ENCODE measurements at regions not wholly inside any gene's neighbourhood (a gene's known extent, or its start where the extent isn't known, plus 50 kb on each side); places are given as distances from the start of the nearest gene placed in this dataset.

- Mint-ChIP-seq H3K4me1 (ENCODE audit: low read depth) (no peaks in the 10 kb centered on the region), H3K27ac (no peak overlapping the region), H3K27me3 (ENCODE audit: low read depth) (peaks cover 4% of the 10 kb centered on the region), H3K9me3 (no peaks in the 10 kb centered on the region), H3K4me3 (no peak overlapping the region), H3K36me3 (ENCODE audit: low read depth) (no peaks in the 10 kb centered on the region)
- CTCF ChIA-PET, result interaction anchor here (0.5 to 1.9 kb wide), 5 partner anchors 151 to 569 kb away, joined by 3 to 10 read pairs (median 4); no protein-coding TSS in a partner anchor
- no peak for DNase-seq
- intact Hi-C loops (cut with micrococcal nuclease), result loop anchor here (1.0 to 10.0 kb wide), 2 partner anchors 158 to 894 kb away; no protein-coding TSS in a partner anchor
These were observed 97.8 kb upstream of the OGFRL1 start for GRCh38 chr6:71190809-71191208.

DNA sequence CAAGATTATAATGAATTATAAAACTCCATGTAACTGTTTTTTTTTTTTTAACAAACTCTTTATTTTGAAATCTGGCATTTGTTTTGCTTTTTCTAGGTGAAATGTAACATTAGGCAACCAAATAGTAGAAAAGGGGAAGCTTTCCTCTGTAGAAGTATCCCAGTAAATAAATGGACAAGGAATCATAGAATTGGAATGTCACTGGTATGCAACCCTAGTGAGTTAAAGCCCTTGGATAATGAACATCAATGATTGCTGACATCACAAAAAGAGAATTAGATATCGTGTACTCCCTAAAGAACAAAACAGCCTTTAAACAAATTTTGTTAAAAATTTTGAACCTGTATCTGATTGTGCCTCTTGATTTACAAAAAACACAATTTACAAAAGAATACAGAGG lies 93.9 kb upstream of the OGFRL1 start:
- Mint-ChIP-seq H3K27ac (no peak overlapping the region), H3K27me3 (ENCODE audit: low read depth) (no peaks in the 10 kb centered on the region), H3K4me3 (no peak overlapping the region), H3K36me3 (ENCODE audit: low read depth) (no peaks in the 10 kb centered on the region), H3K9me3 (no peaks in the 10 kb centered on the region), H3K4me1 (ENCODE audit: low read depth) (no peaks in the 10 kb centered on the region)
- no peak for DNase-seq
- CTCF ChIA-PET, result no interaction called here
- intact Hi-C loops (cut with micrococcal nuclease), result loop anchor here (10.0 kb wide), 1 partner anchor 890 kb away; no protein-coding TSS in a partner anchor

DNA sequence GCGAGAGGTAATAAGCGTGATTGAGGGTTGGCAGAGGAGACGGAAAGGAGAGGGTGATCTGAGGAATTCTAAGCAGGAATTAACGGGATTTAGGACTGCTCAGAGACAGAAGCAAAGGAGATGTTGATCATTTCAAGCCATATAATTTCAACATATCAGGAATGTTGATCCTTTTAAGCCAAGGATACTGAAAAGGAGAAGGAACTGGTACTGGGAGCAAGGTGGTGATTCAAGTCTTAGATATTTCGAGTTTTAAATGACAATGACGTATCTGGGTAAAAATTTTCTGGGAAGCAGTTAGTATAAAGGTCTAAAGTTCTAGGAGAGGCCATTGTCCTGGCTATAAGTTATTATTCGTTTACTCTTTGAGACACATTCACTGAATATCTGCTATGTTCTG lies 91.3 kb upstream of the OGFRL1 start:
- Mint-ChIP-seq H3K36me3 (ENCODE audit: low read depth) (no peaks in the 10 kb centered on the region), H3K4me3 (no peak overlapping the region), H3K9me3 (no peaks in the 10 kb centered on the region), H3K27ac (no peak overlapping the region), H3K4me1 (ENCODE audit: low read depth) (no peaks in the 10 kb centered on the region), H3K27me3 (ENCODE audit: low read depth) (peaks cover 2% of the 10 kb centered on the region)
- intact Hi-C loops (cut with micrococcal nuclease), result loop anchor here (10.0 kb wide), 1 partner anchor 888 kb away; no protein-coding TSS in a partner anchor
- CTCF ChIA-PET, result interaction anchor here (0.6 kb wide), 1 partner anchor 11 kb away, joined by 3 read pairs; no protein-coding TSS in a partner anchor
- no peak for DNase-seq

DNA sequence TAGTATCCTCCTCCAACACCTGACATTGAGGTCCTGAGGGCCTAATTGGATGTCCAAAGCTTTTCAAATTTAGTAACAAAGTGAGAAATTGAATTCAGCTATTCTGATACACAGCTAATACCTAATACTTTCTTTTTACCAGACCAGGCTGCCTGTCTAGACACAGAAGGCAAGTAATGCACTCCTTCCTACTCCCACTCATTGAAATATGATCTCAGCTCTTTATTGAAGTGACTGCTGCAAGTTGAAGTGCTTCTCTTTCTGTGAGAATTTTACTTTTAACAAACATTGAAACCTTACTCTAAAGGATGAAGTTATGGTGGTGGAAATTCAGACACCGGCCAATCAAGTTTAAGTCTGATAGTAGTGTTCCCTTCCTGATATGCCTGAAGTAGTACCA lies 90.8 kb upstream of the OGFRL1 start:
- CTCF ChIA-PET, result interaction anchor here (0.6 kb wide), 1 partner anchor 11 kb away, joined by 3 read pairs; no protein-coding TSS in a partner anchor
- intact Hi-C loops (cut with micrococcal nuclease), result loop anchor here (10.0 kb wide), 1 partner anchor 887 kb away; no protein-coding TSS in a partner anchor
- Mint-ChIP-seq H3K4me1 (ENCODE audit: low read depth) (no peaks in the 10 kb centered on the region), H3K9me3 (no peaks in the 10 kb centered on the region), H3K27ac (no peak overlapping the region), H3K4me3 (no peak overlapping the region), H3K27me3 (ENCODE audit: low read depth) (peaks cover 2% of the 10 kb centered on the region), H3K36me3 (ENCODE audit: low read depth) (no peaks in the 10 kb centered on the region)
- no peak for DNase-seq

- no peak overlapping the region for H3K4me3 Mint-ChIP-seq
- no peaks in the 10 kb centered on the region for H3K9me3 Mint-ChIP-seq
- intact Hi-C loops (cut with micrococcal nuclease), result loop anchor here (10.0 kb wide), 1 partner anchor 886 kb away; no protein-coding TSS in a partner anchor
- no peaks in the 10 kb centered on the region for H3K36me3 Mint-ChIP-seq (ENCODE audit: low read depth)
- no peaks in the 10 kb centered on the region for H3K4me1 Mint-ChIP-seq (ENCODE audit: low read depth)
- no peak overlapping the region for H3K27ac Mint-ChIP-seq
- DNase-seq, result no peak
- CTCF ChIA-PET, result no interaction called here
- peaks cover 3% of the 10 kb centered on the region for H3K27me3 Mint-ChIP-seq (ENCODE audit: low read depth)
These were observed 89.7 kb upstream of the OGFRL1 start for GRCh38 chr6:71198908-71199307.

- H3K4me1 Mint-ChIP-seq (ENCODE audit: low read depth), result no peaks in the 10 kb centered on the region
- intact Hi-C loops (cut with micrococcal nuclease), result loop anchor here (10.0 kb wide), 1 partner anchor 885 kb away; no protein-coding TSS in a partner anchor
- H3K27me3 Mint-ChIP-seq (ENCODE audit: low read depth), result peaks cover 4% of the 10 kb centered on the region
- CTCF ChIA-PET, result interaction anchor here (0.6 kb wide), 1 partner anchor 48 kb away, joined by 5 read pairs; no protein-coding TSS in a partner anchor
- no peak overlapping the region for H3K27ac Mint-ChIP-seq
- DNase-seq, result no peak
- no peak overlapping the region for H3K4me3 Mint-ChIP-seq
- no peaks in the 10 kb centered on the region for H3K9me3 Mint-ChIP-seq
- no peaks in the 10 kb centered on the region for H3K36me3 Mint-ChIP-seq (ENCODE audit: low read depth)
These were observed 88.9 kb upstream of the OGFRL1 start for GRCh38 chr6:71199736-71200135.

GRCh38 chr6:71203206-71203605 lies 85.4 kb upstream of the OGFRL1 start:
- Mint-ChIP-seq H3K9me3 (no peaks in the 10 kb centered on the region), H3K4me3 (no peak overlapping the region), H3K4me1 (ENCODE audit: low read depth) (no peaks in the 10 kb centered on the region), H3K36me3 (ENCODE audit: low read depth) (no peaks in the 10 kb centered on the region), H3K27me3 (ENCODE audit: low read depth) (peaks cover 4% of the 10 kb centered on the region), H3K27ac (no peak overlapping the region)
- CTCF ChIA-PET, result no interaction called here
- intact Hi-C loops (cut with micrococcal nuclease), result no loop called here
- no peak for DNase-seq

GRCh38 chr6:71204741-71205140 lies 83.9 kb upstream of the OGFRL1 start:
- Mint-ChIP-seq H3K4me1 (ENCODE audit: low read depth) (no peaks in the 10 kb centered on the region), H3K27me3 (ENCODE audit: low read depth) (peaks cover 4% of the 10 kb centered on the region), H3K4me3 (no peak overlapping the region), H3K36me3 (ENCODE audit: low read depth) (no peaks in the 10 kb centered on the region), H3K9me3 (no peaks in the 10 kb centered on the region), H3K27ac (no peak overlapping the region)
- intact Hi-C loops (cut with micrococcal nuclease), result no loop called here
- CTCF ChIA-PET, result no interaction called here
- no peak for DNase-seq

GRCh38 chr6:71205336-71205956 lies 83.2 kb upstream of the OGFRL1 start:
- intact Hi-C loops (cut with micrococcal nuclease), result no loop called here
- Mint-ChIP-seq H3K27ac (no peak overlapping the region), H3K4me3 (no peak overlapping the region), H3K9me3 (no peaks in the 10 kb centered on the region), H3K27me3 (ENCODE audit: low read depth) (peaks cover 4% of the 10 kb centered on the region), H3K4me1 (ENCODE audit: low read depth) (no peaks in the 10 kb centered on the region), H3K36me3 (ENCODE audit: low read depth) (no peaks in the 10 kb centered on the region)
- no peak for DNase-seq
- CTCF ChIA-PET, result no interaction called here

DNA sequence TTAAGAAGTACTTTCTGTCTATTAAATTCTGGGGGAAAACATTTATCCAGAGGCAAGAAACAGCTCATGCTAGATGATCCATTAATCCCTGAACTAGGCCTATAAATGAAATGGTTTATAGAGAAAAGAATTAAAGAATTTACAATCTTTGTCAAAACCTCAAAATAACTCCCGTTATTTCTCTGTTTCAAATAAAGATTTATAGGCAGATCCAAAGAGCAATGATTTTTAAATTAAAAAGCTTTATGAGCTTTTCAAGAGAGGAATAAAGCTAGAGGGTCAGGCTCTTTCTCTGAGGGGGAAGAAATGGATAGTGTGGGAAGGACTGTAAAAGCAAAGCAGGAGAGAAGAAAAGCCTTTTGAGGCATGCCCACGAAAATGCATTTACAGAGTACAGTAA lies 82.5 kb upstream of the OGFRL1 start:
- CTCF ChIA-PET, result no interaction called here
- no peak for DNase-seq
- no peak overlapping the region for H3K27ac Mint-ChIP-seq
- no peak overlapping the region for H3K4me3 Mint-ChIP-seq
- H3K36me3 Mint-ChIP-seq (ENCODE audit: low read depth), result no peaks in the 10 kb centered on the region
- no peaks in the 10 kb centered on the region for H3K9me3 Mint-ChIP-seq
- H3K27me3 Mint-ChIP-seq (ENCODE audit: low read depth), result peaks cover 2% of the 10 kb centered on the region
- H3K4me1 Mint-ChIP-seq (ENCODE audit: low read depth), result no peaks in the 10 kb centered on the region
- intact Hi-C loops (cut with micrococcal nuclease), result no loop called here

DNA sequence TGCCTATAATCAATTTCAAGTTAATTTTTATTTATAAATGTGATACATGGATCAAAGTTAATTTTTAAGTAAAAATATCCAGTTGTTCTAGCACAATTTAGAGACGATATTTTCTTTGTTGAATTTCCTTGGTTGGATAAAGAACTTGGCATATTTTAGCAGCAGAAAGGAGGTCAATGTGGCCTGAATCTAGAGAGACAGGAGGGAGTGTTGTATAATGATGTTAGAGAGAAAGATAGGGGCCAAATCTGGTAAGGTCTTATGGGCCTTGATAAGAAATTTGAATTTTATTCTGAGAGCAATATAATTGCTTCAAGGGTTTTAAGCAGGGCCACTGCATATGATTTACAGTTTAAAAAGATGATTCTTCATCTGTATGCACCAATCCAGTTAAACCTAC lies 79.4 kb upstream of the OGFRL1 start:
- CTCF ChIA-PET, result no interaction called here
- H3K9me3 Mint-ChIP-seq, result no peaks in the 10 kb centered on the region
- DNase-seq, result no peak
- H3K4me1 Mint-ChIP-seq (ENCODE audit: low read depth), result no peaks in the 10 kb centered on the region
- intact Hi-C loops (cut with micrococcal nuclease), result no loop called here
- no peak overlapping the region for H3K4me3 Mint-ChIP-seq
- H3K27ac Mint-ChIP-seq, result no peak overlapping the region
- no peaks in the 10 kb centered on the region for H3K36me3 Mint-ChIP-seq (ENCODE audit: low read depth)
- H3K27me3 Mint-ChIP-seq (ENCODE audit: low read depth), result no peaks in the 10 kb centered on the region

- Mint-ChIP-seq H3K4me3 (no peak overlapping the region), H3K27ac (no peak overlapping the region), H3K36me3 (ENCODE audit: low read depth) (no peaks in the 10 kb centered on the region), H3K9me3 (no peaks in the 10 kb centered on the region), H3K4me1 (ENCODE audit: low read depth) (no peaks in the 10 kb centered on the region), H3K27me3 (ENCODE audit: low read depth) (no peaks in the 10 kb centered on the region)
- intact Hi-C loops (cut with micrococcal nuclease), result no loop called here
- CTCF ChIA-PET, result no interaction called here
- no peak for DNase-seq
These were observed 79.0 kb upstream of the OGFRL1 start for GRCh38 chr6:71209626-71210025.

DNA sequence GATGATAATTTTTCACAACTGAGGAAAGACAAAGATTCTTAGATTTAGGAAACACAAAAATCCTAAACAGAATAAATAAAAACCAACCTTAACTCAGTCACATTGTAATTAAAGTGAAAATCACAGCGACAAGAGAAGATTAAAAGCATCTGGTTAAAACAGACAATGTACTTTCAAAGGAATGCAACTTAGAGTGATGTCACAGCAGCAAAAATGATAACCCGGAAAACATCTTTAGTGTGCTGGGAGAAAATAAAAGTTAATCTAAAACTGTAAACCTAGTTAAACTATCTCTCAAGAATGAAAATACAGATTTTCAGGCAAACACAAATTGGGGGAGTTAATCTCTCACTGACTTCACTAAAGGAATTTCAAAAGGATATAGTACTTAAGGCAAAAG lies 76.8 kb upstream of the OGFRL1 start:
- H3K27ac Mint-ChIP-seq, result no peak overlapping the region
- CTCF ChIA-PET, result no interaction called here
- H3K36me3 Mint-ChIP-seq (ENCODE audit: low read depth), result no peaks in the 10 kb centered on the region

More for the DNA sequence above, 76.8 kb upstream of the OGFRL1 start:
- Mint-ChIP-seq H3K27me3 (ENCODE audit: low read depth) (no peaks in the 10 kb centered on the region), H3K4me3 (no peak overlapping the region), H3K9me3 (no peaks in the 10 kb centered on the region), H3K4me1 (ENCODE audit: low read depth) (no peaks in the 10 kb centered on the region)
- no peak for DNase-seq
- intact Hi-C loops (cut with micrococcal nuclease), result no loop called here
